T-helper 2 cell (primary cell): ENCODE measurements at regions not wholly inside any gene's neighbourhood (a gene's known extent, or its start where the extent isn't known, plus 50 kb on each side); places are given as distances from the start of the nearest gene placed in this dataset.

ENCODE experiments used
- DNase-seq, 5 experiments: peaks; one replicate each; pipeline versions ENCODE4 v3.0.0 to v3.0.0-alpha.2; 2012 to 2022

DNA sequence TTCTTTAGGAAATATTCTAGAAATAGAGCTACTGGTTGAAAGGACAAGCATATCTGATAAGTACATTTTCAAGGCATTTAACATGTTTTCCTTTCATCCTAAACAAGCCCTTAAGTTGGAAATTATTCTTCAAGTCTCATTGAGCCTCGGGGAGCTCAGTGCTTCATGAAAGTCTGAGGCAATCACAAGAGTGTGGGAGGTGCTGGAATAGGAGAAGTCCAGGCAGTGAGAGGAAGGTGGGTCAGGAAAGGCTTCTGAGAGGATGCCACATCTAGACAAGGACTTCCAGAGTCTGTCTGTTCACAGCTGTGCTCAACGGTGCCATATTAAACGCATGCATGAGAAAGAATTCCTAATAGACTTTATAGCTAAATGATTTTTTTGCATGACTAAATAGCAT lies 69.8 kb downstream of the CD83 start:
- no peak for DNase-seq

DNA sequence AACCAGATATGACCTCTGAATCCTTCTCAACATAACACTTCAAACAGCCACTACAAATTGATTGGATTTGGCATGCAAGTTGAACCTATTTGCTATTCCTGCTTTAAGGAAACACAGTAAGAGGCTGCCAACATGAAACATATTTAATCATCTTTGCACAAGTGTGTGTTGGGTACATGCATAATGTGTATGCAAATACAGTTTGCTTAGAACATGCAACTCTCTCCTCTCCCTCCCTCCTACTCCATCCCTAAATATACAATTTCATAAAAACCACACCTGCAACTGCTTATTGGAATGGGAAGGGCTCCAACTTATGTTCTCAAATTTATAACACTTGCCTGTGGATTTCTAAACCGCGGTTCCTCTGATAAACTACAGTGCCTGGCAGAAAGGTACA lies 71.5 kb downstream of the CD83 start:
- DNase-seq = no peak

DNA sequence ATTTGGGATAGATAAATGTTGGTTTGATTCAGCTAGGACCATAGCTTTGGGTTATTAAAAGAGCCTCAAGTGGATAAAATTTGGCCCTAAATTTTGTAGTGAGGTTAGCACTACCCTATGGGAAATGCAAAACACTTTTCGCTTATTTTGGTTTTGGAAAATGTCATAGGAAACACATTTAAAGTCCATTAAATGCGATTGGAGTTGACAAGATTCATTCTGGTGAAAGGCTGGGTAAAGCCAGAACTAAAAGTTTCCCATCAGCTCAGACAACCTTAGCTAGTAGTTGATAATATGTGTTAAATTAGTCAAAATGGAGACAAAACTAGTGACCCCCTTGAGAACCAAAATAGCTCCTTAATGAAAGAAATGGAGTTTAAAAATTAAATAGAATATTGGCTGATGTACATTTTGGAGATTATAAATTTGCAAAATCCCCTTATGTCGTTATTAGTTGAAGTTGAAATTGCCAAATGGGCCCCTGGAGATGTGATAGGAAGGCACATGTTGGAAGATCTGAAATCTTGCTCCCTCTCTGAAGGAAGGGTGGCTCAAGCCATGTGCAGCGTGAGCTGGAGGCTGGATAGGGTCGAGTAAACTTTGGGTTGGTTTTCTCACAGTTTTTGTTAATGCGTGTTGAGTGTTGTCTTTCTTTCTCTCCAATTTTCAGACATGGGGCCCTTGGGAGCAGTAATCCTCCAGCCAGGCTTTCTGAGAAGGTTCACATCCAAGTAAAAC lies 72.8 kb downstream of the CD83 start:
- no peak for DNase-seq

DNA sequence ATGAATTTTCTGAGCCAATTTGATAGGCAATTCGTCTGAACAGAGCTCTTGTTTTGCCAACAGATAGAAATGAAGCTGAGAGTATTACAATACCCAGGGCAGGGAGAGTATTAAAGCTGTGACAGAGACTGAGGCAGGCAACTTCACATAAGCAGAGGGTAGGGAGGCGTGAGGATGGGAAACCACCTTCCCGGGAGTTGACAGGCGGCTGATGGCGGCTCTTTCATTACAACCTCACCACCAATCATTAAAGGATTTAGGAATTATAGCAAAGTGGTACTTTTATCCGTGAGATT lies 73.3 kb downstream of the CD83 start:
- no peak for DNase-seq

DNA sequence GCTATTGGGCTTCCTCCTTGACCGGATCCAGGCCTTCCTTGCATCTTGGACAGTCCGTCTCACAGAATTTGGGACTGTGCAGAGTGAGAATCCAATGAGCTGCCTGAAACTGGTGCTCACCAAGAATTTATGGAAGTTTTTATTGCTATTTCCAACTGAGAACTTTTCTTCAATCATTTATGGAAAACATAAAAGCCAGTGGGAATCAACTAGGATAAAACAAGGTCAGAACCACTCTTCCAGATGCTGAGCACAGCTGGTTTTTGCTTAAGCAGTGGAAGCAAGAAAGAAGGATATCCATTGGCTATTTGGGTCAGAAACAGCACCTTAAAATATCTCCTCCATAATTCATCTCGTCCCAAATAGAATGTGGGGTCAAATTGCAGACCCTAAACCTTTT lies 74.2 kb downstream of the CD83 start:
- no peak for DNase-seq

DNA sequence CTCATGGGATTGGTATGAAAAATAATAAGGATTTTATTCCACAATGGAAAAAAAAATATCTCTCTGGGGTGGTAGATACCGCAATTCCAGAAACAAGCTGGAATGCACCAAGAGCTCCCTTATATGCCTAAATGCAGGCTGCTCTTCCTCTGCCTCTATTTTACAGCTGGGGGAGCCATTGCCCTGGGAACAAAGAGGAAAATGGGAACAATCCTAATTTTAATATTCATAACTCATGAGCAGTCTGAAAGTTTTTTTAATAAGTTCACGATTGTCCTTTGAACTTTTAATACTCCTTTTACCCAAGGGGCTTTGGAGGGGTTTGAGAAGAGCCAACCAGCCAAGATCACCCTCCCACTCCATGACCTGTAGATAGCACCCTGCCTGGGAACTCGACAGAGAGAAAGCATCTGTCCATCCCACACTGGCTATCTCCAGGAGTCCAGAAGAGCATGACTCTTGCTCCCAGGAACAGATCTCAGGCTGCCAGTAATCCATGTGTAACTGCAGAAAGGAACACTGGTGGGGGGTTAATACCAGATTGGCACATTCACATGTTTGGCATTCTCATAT lies 74.7 kb downstream of the CD83 start:
- no peak for DNase-seq

DNA sequence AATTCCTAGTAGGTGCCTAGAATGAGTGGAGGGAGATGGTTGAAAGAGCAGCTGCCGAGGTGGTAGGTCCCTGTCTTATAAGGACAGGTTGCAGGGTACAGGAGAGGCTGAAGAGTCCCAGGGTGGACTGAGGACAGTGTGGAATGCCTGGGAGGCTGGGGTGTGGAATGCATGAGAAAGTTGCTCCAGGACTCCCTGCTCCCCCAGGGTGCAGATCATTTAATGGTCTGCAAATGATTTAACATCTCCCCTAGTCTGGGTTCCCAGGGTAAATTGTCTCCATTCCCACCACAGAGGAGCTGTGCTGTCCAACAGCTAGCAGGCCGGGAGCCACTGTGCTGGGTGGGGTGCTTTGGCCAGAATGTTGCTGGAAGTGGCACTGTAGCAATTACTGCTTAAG lies 76.0 kb downstream of the CD83 start:
- DNase-seq = no peak

DNA sequence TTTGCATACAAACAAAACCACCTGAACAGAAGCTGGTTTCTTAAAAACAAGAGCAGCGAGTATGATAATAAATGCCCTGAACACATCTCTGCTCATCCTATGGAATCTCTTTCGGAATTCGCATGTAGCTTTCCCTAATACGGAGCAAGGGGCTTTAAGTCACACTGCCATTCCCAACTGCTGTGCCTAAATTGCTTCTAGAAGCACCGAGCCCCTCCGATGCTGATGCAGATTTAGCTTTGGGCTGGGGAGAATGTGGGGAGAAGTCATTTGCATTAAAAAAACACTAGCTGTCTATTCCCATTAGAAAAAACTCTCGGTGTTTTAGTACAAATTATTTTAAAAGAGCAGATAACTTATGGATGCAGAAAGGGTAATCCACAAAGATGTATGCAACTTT lies 76.9 kb downstream of the CD83 start:
- DNase-seq = no peak

DNA sequence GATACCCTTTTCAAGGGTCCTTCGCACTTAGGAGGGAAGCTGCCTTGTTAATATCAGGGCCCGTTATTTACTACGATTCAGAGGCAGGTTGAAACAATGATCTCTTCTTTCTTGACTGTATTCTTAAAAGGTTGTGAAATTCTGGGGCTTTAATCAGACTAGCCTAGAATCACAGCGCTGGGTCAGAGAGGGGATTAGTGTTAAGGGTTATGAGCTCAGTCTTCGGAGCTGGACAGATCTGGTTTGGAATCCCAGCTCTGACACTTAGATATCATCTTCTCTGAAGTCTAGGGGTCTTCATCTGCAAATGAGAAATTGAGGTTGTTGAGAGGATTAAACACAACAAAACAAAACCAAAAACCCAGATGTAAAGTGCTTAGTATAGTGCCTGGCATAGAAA lies 77.4 kb downstream of the CD83 start:
- DNase-seq = no peak

DNA sequence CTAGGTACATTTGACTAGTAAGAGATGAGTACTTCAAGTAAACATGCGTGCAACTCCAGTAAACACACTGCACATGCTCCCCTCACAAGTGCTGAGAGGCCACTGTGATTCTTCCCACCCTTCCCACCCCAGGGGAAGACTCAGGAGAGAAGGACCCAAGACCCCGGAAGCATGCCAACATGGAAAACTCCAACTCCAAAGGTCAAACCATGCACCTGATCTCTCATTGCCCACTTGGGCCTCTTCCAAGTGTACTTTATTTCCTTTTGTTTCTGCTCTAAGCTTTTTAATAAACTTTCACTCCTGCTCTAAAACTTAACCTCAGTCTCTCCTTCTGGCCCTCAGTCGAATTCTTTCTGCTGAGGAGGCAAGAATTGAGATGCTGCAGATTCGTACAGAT lies 78.5 kb downstream of the CD83 start:
- no peak for DNase-seq

DNA sequence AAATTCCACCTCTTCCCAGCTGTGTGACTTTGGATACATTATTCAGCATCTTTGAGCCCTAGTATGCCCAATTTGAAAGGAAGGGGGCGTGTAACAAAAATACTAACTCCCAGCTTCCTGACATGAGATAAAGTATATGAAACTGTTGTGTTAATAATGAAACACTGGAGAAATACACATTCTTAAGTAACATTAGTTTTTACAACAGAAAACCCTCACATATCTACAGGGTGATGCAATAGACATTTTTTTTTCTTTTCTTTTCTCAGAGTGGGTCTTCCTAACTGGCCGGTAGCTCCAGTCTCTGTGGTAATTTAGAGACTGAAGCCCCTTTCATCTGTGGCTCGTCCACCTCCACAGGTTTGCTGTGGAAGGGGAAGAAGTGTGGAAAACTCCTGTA lies 79.5 kb downstream of the CD83 start:
- DNase-seq = no peak

DNA sequence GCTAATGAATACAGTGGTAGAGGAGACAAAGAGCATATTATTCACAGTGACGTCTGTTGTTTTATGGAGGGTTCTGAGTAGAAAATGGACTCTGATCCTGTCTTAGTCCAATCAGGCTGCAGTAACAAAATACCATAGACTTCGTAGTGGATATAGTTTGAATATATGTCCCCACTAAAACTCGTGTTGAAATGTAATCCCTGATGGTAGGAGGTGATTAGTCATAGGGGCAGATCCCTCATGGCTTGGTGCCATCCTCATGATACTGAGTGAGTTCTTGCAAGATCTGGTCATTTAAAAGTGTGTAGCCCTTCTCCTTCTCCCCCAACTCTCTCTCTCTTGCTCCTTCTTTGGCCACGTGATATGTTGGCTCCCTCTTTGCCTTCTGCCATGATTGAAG lies 82.5 kb downstream of the CD83 start:
- DNase-seq = no peak

DNA sequence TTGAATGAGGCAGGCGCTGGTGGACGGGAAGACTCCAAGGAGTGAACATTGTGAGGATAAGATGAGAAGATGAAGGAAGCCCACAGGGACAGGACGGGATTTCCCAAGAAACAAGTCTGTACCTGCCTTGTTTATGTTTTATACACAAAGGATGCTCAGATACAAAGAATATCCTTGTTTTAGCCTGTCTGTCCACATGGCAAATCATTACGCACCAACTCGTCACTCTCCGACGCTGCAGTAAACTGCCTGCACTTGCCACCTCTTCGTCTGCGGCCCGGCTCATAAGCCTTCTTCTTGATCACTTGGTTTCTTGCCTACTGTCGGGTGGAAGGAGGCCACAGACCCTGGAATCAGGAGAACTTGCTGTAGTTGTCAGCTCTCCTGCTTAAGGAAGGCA lies 85.4 kb downstream of the CD83 start:
- no peak for DNase-seq

DNA sequence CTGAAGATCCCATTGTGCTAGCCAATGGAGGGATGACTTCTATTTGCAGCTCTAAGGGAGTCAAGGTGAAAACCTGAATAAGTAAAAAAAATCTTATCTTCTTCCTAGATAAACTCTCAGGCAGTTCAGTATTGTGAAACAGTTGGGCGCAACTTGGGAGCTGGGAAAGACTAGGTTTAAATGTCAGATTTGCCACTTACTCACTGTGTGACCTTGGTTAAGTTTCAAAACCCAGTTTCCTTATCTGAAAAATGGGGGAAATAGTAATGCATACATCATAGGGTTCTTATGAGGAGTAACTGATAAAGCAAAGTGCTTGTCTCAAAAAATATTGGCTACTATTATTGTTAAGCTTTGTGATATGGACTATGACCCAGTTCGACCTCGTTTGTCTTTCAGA lies 88.8 kb downstream of the CD83 start:
- no peak for DNase-seq

DNA sequence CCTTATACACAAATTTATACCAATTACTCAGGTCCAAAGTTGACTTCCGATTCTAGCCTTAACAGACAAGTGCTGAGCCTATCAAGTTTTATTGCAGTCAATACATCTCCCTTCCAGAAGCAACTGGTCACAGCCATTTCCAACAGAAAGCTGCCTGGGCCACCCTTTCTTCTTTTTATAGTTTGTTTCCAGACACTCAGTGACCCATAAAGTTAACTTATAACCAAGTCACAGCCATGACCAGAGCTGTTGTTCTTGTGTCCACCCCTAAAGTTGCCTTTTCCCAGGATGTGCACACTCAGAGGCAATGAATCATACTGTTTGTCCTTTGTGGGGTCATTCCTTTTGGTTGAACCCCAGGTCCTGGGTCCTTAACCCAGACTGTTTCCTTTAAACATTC lies 89.9 kb downstream of the CD83 start:
- DNase-seq = no peak

DNA sequence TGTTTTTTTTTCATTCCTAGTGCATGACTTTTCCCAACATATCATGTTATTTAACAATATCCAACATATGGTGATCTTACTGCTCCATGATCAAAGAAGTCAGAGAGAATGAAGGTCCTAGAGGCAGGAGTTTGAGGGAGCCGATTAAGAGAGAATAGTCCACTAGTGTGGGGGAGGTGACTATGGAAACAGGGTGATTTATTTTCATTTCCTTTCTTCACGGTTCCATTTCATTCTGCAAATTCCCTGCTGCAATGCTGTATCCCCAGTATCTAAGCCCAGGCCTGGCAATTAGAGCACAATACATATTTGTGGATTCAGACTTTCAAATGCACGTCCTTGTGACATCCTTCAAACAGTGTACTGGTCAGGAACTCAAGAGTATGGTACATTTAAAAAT lies 91.4 kb downstream of the CD83 start:
- no peak for DNase-seq

DNA sequence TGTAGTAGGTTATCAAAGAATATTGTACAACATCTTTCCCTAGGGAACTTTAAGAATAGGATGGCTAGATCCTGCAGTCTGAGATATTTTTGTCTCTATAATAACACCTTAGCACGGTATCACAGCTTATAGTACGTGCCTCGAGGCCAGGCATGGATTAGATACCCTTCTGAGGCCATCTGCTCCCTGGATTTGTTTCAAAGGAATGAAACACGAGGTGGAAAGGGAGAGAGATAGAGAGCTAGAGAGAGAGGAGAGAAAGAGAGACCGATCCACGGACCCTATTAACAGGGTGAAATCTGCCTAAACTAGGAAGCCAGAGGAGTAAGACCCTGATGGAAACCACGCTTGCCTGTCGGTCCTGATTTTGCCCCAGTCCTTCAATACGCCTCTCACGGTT lies 92.5 kb downstream of the CD83 start:
- DNase-seq = no peak

DNA sequence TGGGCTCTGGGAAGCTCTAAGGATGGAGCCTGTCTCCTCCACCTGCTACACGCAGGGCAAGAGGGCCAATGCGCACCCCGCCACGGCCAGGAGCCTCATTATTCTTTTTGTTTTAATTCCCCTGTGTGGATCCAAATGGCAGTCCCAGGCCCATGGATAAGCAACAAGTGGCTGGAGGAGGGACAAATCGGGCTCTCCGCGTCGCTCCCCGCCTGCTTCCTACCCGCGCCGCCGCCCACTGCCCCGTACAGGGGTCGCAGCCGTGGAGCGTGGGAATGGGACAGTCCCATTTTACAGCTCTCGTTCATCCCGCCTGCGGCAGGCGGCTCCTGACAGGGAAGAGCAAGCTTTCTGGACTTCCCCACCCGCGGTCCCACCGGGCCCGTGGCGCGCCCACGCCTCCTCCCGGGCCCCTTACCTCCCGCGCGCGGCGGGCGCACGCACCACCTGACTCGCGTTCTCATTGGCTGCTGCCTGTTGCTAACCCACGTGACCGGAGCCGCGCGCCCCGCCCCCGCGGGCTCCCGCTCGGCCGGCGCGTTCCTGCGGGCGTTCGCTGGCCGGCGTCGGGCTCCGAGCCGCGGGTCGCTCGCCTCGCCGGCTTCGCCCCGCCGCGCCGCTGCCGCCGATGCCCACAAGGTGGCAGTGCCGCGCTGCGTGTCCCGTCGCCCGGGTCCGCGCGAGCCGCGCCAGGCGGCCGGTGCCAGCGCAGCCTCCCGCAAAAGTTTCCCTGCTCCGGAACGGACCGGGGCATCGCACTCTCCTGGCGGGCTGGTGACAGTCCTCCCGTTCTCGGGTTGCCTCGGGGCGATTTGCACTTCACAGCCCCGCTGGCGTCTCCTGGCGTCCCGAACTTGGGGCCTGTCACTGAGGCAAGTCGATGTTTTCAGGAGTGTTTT lies 93.3 kb downstream of the CD83 start:
- DNase-seq = peak; percentile 74 to 95 (median 84)

DNA sequence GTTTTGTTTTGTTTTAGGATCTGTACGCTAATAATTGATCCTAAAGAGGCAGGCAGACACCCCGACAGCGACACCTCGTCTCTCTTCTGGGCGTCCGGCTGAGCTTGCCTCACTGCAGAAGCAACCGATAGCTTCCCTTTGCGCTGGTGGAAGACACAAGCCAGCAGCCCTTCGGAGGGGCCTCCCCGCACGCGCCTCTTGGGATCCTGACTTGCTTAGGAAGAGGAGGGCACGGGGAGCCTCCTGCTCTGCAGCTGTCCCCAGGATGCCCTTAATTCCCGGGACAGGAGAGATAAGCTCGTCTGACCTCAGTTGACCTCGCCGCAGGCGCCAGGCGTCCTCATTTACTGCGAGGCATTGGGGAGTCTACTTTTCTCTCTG lies 94.0 kb downstream of the CD83 start:
- no peak for DNase-seq

DNA sequence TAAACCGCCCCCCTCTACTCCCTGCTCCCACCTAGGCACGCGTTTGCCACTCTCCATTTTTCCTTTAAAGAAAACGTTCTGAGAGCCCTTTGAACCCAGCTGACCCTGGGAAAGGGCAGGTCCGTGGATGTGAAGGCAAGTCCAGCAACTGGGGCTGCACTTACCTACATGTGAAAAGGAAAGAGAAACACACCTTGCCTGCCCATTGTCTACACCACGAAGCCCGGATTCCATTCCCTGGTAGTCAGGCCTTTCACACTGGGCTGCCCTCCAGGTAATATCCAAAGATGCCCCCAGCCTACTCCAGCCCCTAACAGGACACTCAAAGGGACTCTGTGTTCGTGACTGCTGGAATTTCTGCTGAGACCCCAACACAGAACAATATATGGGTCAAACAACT lies 94.4 kb downstream of the CD83 start:
- no peak for DNase-seq

DNA sequence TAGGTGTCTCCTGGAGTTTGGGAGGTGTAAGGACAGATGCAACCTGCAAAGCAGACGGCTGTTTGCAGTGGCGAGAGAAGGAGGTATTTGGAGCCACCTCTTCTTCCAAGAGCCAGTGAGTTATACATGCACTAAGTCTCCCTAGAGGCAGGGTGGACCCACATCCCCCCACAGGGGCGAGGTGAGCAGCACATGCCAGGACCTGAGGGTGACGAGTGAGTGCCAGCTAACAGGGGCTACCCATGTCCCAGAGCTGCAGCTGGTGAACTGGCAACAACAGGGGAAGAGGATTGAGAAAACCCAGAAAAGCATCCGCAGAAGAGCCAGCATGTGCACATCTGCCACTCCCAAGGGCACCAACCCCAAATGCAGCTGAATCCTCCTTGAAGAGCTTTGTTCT lies 95.1 kb downstream of the CD83 start:
- no peak for DNase-seq

DNA sequence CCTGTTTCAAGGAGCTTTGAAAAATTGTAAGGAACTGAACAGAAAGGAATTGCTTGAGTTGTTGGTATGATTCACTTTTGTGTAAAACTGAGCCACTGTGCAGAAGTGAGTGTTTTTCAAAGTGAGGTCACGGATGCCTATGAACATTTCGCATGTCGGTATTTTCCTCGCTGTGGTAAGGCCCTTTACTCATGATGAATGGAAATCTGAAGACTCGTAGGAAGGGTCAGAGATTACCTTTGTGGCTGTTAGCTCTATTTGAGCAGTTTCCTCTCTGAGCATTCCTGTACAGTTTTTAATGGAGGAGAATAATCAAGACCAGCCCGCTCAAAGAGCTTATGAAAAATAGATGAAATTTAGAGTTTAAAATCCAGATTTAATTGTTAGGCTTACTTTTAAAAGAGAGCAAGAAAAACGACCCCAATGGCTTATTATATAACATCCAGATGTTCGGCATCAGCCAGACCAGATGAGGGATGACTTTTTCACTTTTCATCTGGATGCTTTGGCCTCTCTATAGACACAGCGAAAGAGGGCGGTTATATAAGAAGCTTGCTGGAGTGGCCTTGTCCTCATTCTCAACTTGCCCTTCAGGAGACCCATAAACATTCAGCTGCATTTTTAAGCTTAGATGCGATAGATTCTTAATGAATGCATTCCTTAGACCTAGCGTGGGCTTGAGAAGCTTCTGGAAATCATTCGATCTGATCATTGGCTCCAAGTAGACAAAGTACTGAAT lies 99.5 kb downstream of the CD83 start:
- no peak for DNase-seq

DNA sequence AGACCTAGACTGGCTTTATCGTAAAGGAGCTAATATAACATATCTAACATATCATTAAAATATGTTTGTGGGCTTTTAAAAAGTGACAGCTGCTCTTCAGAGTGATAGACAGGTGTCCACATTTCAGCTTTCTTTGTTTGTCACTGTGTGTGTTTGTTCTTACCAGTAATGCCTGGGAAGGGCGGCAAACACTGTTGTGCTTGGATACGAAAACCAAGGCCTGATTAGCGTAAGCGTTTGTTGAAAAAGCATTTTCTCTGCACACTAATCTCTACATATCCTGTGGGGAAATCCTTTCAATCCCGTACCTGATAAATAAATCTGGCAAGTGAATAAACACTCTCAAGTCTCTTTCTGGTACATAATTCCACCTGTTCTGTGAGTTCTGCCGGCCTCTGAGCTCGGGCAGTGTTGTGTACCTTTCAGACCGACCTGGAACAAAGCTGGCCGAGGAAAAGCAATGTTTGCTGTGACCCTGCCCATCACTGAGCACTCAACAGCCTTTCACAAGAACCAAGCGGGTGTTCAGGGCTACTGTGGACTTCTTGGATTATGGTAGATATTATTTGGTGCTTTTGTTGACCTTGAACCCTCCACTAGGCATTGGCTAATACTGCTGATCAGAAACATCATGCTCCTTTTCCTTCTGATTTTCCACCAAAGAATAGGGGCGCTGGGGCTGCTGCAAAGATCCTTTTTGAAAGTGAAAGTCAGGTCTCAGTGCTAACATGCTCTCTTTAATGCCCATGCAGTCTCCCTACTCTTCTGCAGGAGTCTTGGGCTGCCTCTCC lies 100.4 kb downstream of the CD83 start:
- no peak for DNase-seq
